ENCODE measurements at regions not wholly inside any gene's neighbourhood (a gene's known extent, or its start where the extent isn't known, plus 50 kb on each side); places are given as distances from the start of the nearest gene placed in this dataset.
"Not testable (repeated sequence)": the region's sequence is repeated elsewhere in the genome, so short reads cannot be mapped to it uniquely, and the experiment has no call there.

DNA sequence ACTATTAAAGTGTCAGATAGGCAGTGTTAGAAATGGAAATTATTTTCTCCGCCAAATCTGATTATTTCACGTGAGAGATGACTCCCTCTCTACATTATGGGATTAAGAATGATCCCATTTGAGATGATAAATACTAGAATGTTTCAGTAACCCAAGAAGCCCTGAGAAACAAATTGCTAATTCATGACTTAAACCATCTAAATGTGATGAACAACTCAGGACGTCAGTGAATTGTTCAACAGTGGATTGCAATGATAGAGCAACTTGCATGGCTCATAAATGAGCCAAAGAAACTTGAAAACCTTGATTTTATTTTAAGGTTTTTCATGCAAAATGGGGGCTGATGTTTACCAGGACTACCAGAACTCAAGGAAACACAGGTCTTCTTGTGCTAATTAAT is 350.5 kb upstream of the WWC1 start:
- TF ChIP-seq CTCF (IDR thresholded peaks at IDR 0.05): no peak
- Mint-ChIP-seq H3K4me3 (no peak overlapping the region), H3K9me3 (peaks cover 0 to 3% (median 0%) of the 10 kb centered on the region in 7 donors), H3K27me3 (ENCODE audit: low read depth in 3 of 3) (peaks cover 0 to 1% (median 0%) of the 10 kb centered on the region in 3 donors), H3K36me3 (no peaks in the 10 kb centered on the region), H3K27ac (no peak overlapping the region), H3K4me1 (peaks cover 4% of the 10 kb centered on the region)
- no peaks in the 10 kb centered on the region for H3K4me1 ChIP-seq (ENCODE audit: control insufficient read depth in 1 of 2, insufficient read depth in 2 of 2, low read length in 2 of 2)
- H3K27me3 ChIP-seq (ENCODE audit: control insufficient read depth in 2 of 2, insufficient read depth in 2 of 2, low read length in 2 of 2): no peaks in the 10 kb centered on the region
- no peak overlapping the region for H3K4me2 ChIP-seq (replicated peaks; ENCODE audit: extremely low read depth, low read length, poor library complexity, severe bottlenecking)
- no peak overlapping the region for H2AFZ ChIP-seq (ENCODE audit: insufficient read depth, low read depth, low read length, poor library complexity, severe bottlenecking)
- H3K9ac ChIP-seq (ENCODE audit: insufficient read depth, low read length, poor library complexity, severe bottlenecking): no peak overlapping the region
- DNase-seq: no peak
- no peaks in the 10 kb centered on the region for H4K20me1 ChIP-seq (ENCODE audit: insufficient read depth, low read length)
- H3K79me2 ChIP-seq (ENCODE audit: insufficient read depth, low read length): no peaks in the 10 kb centered on the region
- no peak overlapping the region for H3K27ac ChIP-seq (ENCODE audit: low read depth in 1 of 2, low read length in 2 of 2)
- WGBS (ENCODE audit: insufficient coverage): no CpG with 5 or more reads among the region's 3 CpGs
- no peaks in the 10 kb centered on the region for H3K9me3 ChIP-seq (replicated peaks in 1 of 2; ENCODE audit: control insufficient read depth in 1 of 2, insufficient read depth in 1 of 2, low read length in 2 of 2)
- intact Hi-C loops (cut with micrococcal nuclease): no loop called here
- H3K4me3 ChIP-seq (replicated peaks in 1 of 3; ENCODE audit: low read depth in 2 of 3, low read length in 3 of 3): no peak overlapping the region
- no peaks in the 10 kb centered on the region for H3K36me3 ChIP-seq (replicated peaks in 1 of 2; ENCODE audit: control insufficient read depth in 1 of 2, insufficient read depth in 2 of 2, low read length in 2 of 2)

GRCh38 chr5:167941556-167941955 is 349.9 kb upstream of the WWC1 start:
- H3K27ac ChIP-seq (ENCODE audit: low read depth in 1 of 2, low read length in 2 of 2); intact Hi-C loops (cut with micrococcal nuclease); H2AFZ ChIP-seq (ENCODE audit: insufficient read depth, low read depth, low read length, poor library complexity, severe bottlenecking); H3K79me2 ChIP-seq (ENCODE audit: insufficient read depth, low read length); H3K4me1 ChIP-seq (ENCODE audit: control insufficient read depth in 1 of 2, insufficient read depth in 2 of 2, low read length in 2 of 2); DNase-seq; H3K36me3 ChIP-seq (replicated peaks in 1 of 2; ENCODE audit: control insufficient read depth in 1 of 2, insufficient read depth in 2 of 2, low read length in 2 of 2); H3K4me3 Mint-ChIP-seq; H3K9me3 ChIP-seq (replicated peaks in 1 of 2; ENCODE audit: control insufficient read depth in 1 of 2, insufficient read depth in 1 of 2, low read length in 2 of 2); H3K27me3 ChIP-seq (ENCODE audit: control insufficient read depth in 2 of 2, insufficient read depth in 2 of 2, low read length in 2 of 2); H3K36me3 Mint-ChIP-seq; H3K9ac ChIP-seq (ENCODE audit: insufficient read depth, low read length, poor library complexity, severe bottlenecking); H3K4me3 ChIP-seq (replicated peaks in 1 of 3; ENCODE audit: low read depth in 2 of 3, low read length in 3 of 3); H4K20me1 ChIP-seq (ENCODE audit: insufficient read depth, low read length); H3K27ac Mint-ChIP-seq; H3K4me1 Mint-ChIP-seq; H3K4me2 ChIP-seq (replicated peaks; ENCODE audit: extremely low read depth, low read length, poor library complexity, severe bottlenecking); H3K27me3 Mint-ChIP-seq (ENCODE audit: low read depth in 3 of 3); H3K9me3 Mint-ChIP-seq: not testable (repeated sequence)
- WGBS (ENCODE audit: insufficient coverage): 88% methylated on average over 2 of the region's 2 CpGs

All from CD14-positive monocyte (primary cell).